Neural cell (in vitro differentiated cells): ENCODE measurements at regions not wholly inside any gene's neighbourhood (a gene's known extent, or its start where the extent isn't known, plus 50 kb on each side); places are given as distances from the start of the nearest gene placed in this dataset.

Experiments used
- H2AFZ ChIP-seq: fragments of 200-600, 300-800 bp; sonication (generic), shearing (Covaris generic); 2 replicates; pipeline ENCODE4 v1.6.0; 2014; ENCODE audit warnings: low read depth, mild to moderate bottlenecking, antibody characterized with exemption, low read length, moderate library complexity
- H3F3A ChIP-seq: fragments of 200-600 bp; shearing (Covaris generic); 2 replicates; pipeline ENCODE4 v1.6.1; 2016; ENCODE audit warnings: mild to moderate bottlenecking, moderate library complexity, mixed read lengths, antibody characterized with exemption, low read length; ENCODE audit not compliant: insufficient read depth, poor library complexity, severe bottlenecking
- H3K27ac ChIP-seq: fragments of 200-600, 300-800 bp; sonication (generic), shearing (Covaris generic); 2 replicates; pipeline ENCODE4 v1.5.1; 2014; ENCODE audit warnings: mild to moderate bottlenecking, low read length, moderate library complexity
- H3K27me3 ChIP-seq: fragments of 300-800, 200-600 bp; sonication (generic), shearing (Covaris generic); 2 replicates; pipeline ENCODE4 v1.6.0; 2014; ENCODE audit warnings: mild to moderate bottlenecking, low read depth, low read length, moderate library complexity; ENCODE audit not compliant: insufficient read depth
- H3K36me3 ChIP-seq: fragments of 300-800, 200-600 bp; sonication (generic), shearing (Covaris generic); 2 replicates; pipeline ENCODE4 v1.5.1; 2014; ENCODE audit warnings: mild to moderate bottlenecking, antibody characterized with exemption, low read length, moderate library complexity; ENCODE audit not compliant: insufficient read depth
- H3K4me2 ChIP-seq: fragments of 300-800, 200-600 bp; sonication (generic), shearing (Covaris generic); 2 replicates; pipeline ENCODE4 v1.6.0; 2014; ENCODE audit warnings: mild to moderate bottlenecking, low read length
- H3K4me3 ChIP-seq: fragments of 300-800, 200-600 bp; sonication (generic), shearing (Covaris generic); 2 replicates; pipeline ENCODE4 v1.5.1; 2014; ENCODE audit warnings: mild to moderate bottlenecking, low read length, moderate library complexity
- H3K79me2 ChIP-seq: fragments of 200-600 bp; shearing (Covaris generic); replicated peaks from 2 replicates; pipeline ENCODE4 v1.6.0; 2014; ENCODE audit warnings: mild to moderate bottlenecking, low read length, moderate library complexity; ENCODE audit not compliant: insufficient read depth
- H3K9ac ChIP-seq: fragments of 300-800, 200-600 bp; sonication (generic), shearing (Covaris generic); 2 replicates; pipeline ENCODE4 v1.6.1; 2016; ENCODE audit warnings: mild to moderate bottlenecking, low read length, mixed read lengths
- H3K9me2 ChIP-seq: fragments of 200-600 bp; shearing (Covaris generic); 2 replicates; pipeline ENCODE4 v1.6.1; 2016; ENCODE audit warnings: mild to moderate bottlenecking, low read length, mixed read lengths; ENCODE audit not compliant: insufficient read depth
- H3K9me3 ChIP-seq: fragments of 200-600, 300-800 bp; sonication (generic), shearing (Covaris generic); 2 replicates; pipeline ENCODE4 v1.6.1; 2016; ENCODE audit warnings: mild to moderate bottlenecking, mixed run types, low read length, moderate library complexity, mixed read lengths
- H4K20me1 ChIP-seq: fragments of 200-600 bp; shearing (Covaris generic); 2 replicates; pipeline ENCODE4 v1.6.1; 2016; ENCODE audit warnings: mild to moderate bottlenecking, mixed run types; ENCODE audit not compliant: insufficient read depth
- EP300 ChIP-seq: fragments of 450-650 bp; conservative IDR thresholded peaks from 2 replicates; pipeline ENCODE4 v1.6.1; 2014; ENCODE audit warnings: antibody characterized with exemption, mild to moderate bottlenecking, moderate library complexity; ENCODE audit not compliant: poor library complexity, severe bottlenecking
- EZH2 ChIP-seq: fragments of 200-600, 300-800 bp; shearing (Covaris generic), sonication (generic); IDR thresholded peaks from 2 replicates; pipeline ENCODE4 v1.6.1; 2014; ENCODE audit warnings: antibody characterized with exemption, low read length, borderline replicate concordance, mild to moderate bottlenecking; ENCODE audit not compliant: insufficient read depth, poor library complexity, severe bottlenecking
- MXI1 ChIP-seq: fragments of 450-650 bp; conservative IDR thresholded peaks from 2 replicates; pipeline ENCODE4 v1.6.1; 2014; ENCODE audit warnings: antibody characterized with exemption, mild to moderate bottlenecking; ENCODE audit not compliant: poor library complexity, severe bottlenecking
- POLR2AphosphoS5 ChIP-seq: IDR thresholded peaks from 2 replicates; pipeline ENCODE4 v1.6.1; 2012
- RAD21 ChIP-seq: fragments of 450-650 bp; conservative IDR thresholded peaks from 2 replicates; pipeline ENCODE4 v1.6.1; 2014; ENCODE audit warnings: antibody characterized with exemption, mild to moderate bottlenecking, moderate library complexity
- SMC3 ChIP-seq: fragments of 450-650 bp; conservative IDR thresholded peaks from 2 replicates; pipeline ENCODE4 v1.6.1; 2014; ENCODE audit warnings: antibody characterized with exemption, mild to moderate bottlenecking, moderate library complexity; ENCODE audit not compliant: poor library complexity
- TAF1 ChIP-seq: IDR thresholded peaks from 2 replicates; pipeline ENCODE4 v1.6.1; 2012; ENCODE audit warnings: low read depth
- TF ChIP-seq, protein P1 (sequence below): IDR thresholded peaks from 2 replicates; pipeline ENCODE4 v1.6.1; 2012; ENCODE audit warnings: borderline replicate concordance
- TF ChIP-seq, protein P2 (sequence below): fragments of 450-650 bp; IDR thresholded peaks from 2 replicates; pipeline ENCODE4 v1.5.1; 2014; ENCODE audit warnings: antibody characterized with exemption, mild to moderate bottlenecking, moderate library complexity; ENCODE audit not compliant: poor library complexity, severe bottlenecking

DNA sequence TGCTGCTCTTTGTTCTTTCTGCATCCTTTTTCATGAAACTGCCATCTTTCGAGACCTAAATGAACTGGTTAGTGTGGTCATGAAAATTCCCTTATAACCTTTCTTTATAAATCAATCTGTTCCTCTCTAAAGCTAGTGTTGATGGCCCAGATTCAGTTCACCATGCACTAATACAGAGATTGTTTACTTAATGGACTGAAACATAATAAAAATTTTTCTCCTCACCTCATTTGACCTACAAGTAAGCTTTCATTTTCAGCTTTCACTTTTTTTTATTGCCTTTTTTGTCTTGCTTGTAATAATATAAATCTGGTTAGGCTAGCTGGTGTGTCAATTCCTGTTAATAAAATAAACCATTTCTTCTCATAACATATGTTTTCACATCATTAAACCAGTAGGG lies 183.8 kb downstream of the CCDC59 start:
- Histone ChIP-seq H3F3A (no peaks in the 10 kb centered on the region), H3K79me2 (no peaks in the 10 kb centered on the region), H3K4me2 (no peak overlapping the region), H3K9me3 (no peaks in the 10 kb centered on the region), H3K27ac (no peak overlapping the region), H3K9ac (no peak overlapping the region), H2AFZ (no peak overlapping the region), H3K9me2 (no peaks in the 10 kb centered on the region), H3K4me3 (no peak overlapping the region), H4K20me1 (no peaks in the 10 kb centered on the region), H3K27me3 (no peaks in the 10 kb centered on the region), H3K36me3 (no peaks in the 10 kb centered on the region)
- TF ChIP-seq, protein P1, sequence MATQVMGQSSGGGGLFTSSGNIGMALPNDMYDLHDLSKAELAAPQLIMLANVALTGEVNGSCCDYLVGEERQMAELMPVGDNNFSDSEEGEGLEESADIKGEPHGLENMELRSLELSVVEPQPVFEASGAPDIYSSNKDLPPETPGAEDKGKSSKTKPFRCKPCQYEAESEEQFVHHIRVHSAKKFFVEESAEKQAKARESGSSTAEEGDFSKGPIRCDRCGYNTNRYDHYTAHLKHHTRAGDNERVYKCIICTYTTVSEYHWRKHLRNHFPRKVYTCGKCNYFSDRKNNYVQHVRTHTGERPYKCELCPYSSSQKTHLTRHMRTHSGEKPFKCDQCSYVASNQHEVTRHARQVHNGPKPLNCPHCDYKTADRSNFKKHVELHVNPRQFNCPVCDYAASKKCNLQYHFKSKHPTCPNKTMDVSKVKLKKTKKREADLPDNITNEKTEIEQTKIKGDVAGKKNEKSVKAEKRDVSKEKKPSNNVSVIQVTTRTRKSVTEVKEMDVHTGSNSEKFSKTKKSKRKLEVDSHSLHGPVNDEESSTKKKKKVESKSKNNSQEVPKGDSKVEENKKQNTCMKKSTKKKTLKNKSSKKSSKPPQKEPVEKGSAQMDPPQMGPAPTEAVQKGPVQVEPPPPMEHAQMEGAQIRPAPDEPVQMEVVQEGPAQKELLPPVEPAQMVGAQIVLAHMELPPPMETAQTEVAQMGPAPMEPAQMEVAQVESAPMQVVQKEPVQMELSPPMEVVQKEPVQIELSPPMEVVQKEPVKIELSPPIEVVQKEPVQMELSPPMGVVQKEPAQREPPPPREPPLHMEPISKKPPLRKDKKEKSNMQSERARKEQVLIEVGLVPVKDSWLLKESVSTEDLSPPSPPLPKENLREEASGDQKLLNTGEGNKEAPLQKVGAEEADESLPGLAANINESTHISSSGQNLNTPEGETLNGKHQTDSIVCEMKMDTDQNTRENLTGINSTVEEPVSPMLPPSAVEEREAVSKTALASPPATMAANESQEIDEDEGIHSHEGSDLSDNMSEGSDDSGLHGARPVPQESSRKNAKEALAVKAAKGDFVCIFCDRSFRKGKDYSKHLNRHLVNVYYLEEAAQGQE = no peak
- TF ChIP-seq SMC3 (no peak), TAF1 (no peak)

DNA sequence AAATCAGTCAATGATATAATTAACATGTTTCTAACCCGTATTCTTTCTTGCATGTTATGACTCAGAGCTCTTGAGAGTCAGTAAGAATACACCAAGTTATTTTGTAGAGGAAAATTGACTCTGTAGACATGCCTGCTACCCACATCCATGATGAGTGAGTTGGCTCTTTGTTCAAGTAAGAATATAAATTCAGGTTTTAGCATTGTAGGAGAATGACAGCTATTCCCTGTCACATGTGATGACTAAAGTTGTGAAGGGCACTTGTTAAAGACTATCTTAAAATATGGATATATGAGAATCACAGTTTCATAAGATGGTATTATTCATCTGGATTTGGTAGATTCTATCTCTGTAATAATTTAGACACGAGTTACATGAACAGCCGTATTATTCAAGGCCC lies 209.1 kb downstream of the CCDC59 start:
- TF ChIP-seq TAF1 (no peak), SMC3 (no peak), EP300 (no peak), RAD21 (no peak), MXI1 (no peak), EZH2 (no peak), POLR2AphosphoS5 (no peak)
- TF ChIP-seq, protein P1 = no peak
- TF ChIP-seq, protein P2, sequence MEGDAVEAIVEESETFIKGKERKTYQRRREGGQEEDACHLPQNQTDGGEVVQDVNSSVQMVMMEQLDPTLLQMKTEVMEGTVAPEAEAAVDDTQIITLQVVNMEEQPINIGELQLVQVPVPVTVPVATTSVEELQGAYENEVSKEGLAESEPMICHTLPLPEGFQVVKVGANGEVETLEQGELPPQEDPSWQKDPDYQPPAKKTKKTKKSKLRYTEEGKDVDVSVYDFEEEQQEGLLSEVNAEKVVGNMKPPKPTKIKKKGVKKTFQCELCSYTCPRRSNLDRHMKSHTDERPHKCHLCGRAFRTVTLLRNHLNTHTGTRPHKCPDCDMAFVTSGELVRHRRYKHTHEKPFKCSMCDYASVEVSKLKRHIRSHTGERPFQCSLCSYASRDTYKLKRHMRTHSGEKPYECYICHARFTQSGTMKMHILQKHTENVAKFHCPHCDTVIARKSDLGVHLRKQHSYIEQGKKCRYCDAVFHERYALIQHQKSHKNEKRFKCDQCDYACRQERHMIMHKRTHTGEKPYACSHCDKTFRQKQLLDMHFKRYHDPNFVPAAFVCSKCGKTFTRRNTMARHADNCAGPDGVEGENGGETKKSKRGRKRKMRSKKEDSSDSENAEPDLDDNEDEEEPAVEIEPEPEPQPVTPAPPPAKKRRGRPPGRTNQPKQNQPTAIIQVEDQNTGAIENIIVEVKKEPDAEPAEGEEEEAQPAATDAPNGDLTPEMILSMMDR = no peak
- Histone ChIP-seq H3F3A (no peaks in the 10 kb centered on the region), H3K79me2 (no peaks in the 10 kb centered on the region), H3K27ac (no peak overlapping the region), H3K36me3 (no peaks in the 10 kb centered on the region), H3K4me2 (no peak overlapping the region), H3K4me3 (no peak overlapping the region), H4K20me1 (no peaks in the 10 kb centered on the region), H3K27me3 (no peaks in the 10 kb centered on the region), H3K9me3 (no peaks in the 10 kb centered on the region), H3K9me2 (no peaks in the 10 kb centered on the region), H3K9ac (no peak overlapping the region), H2AFZ (no peak overlapping the region)
